Inferior parietal cortex (tissue), 1 donor: ENCODE measurements at regions not wholly inside any gene's neighbourhood (a gene's known extent, or its start where the extent isn't known, plus 50 kb on each side); places are given as distances from the start of the nearest gene placed in this dataset.
"Not testable (repeated sequence)": the region's sequence is repeated elsewhere in the genome, so short reads cannot be mapped to it uniquely, and the experiment has no call there.

Source experiments
- DNase-seq: peaks from one replicate; pipeline ENCODE4 v3.0.0-alpha.2; 2016; ENCODE audit errors: extremely low spot score

GRCh38 chr6:72533606-72534005, 88.3 kb upstream of the KCNQ5 start:
- DNase-seq: no peak

GRCh38 chr6:72534236-72534635, 87.6 kb upstream of the KCNQ5 start:
- DNase-seq: no peak

- DNase-seq: no peak
Observed at GRCh38 chr6:72535124-72535523, 86.7 kb upstream of the KCNQ5 start.

- DNase-seq: no peak
Observed at GRCh38 chr6:72547020-72547419, 74.8 kb upstream of the KCNQ5 start.

- no peak for DNase-seq
Observed at GRCh38 chr6:72551470-72551869, 70.4 kb upstream of the KCNQ5 start.

DNA sequence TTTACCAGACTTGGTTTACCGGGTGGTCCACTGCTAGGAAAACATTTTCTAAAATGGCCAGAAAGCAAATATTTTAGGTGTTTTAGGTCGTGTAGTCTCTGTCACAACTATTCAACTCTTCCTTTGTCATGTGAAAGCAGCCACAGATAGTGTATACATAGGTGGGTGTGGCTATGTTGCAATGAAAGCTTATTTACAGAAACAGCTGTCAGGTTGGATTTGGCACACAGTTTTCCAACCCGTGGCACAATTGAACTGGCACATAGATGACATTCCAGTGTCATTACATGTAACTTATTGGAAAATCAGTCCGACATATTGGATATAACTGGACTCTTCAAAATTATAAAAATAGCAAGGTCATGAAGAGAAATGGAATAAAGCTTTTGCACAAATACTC, 68.9 kb upstream of the KCNQ5 start:
- DNase-seq: no peak

DNA sequence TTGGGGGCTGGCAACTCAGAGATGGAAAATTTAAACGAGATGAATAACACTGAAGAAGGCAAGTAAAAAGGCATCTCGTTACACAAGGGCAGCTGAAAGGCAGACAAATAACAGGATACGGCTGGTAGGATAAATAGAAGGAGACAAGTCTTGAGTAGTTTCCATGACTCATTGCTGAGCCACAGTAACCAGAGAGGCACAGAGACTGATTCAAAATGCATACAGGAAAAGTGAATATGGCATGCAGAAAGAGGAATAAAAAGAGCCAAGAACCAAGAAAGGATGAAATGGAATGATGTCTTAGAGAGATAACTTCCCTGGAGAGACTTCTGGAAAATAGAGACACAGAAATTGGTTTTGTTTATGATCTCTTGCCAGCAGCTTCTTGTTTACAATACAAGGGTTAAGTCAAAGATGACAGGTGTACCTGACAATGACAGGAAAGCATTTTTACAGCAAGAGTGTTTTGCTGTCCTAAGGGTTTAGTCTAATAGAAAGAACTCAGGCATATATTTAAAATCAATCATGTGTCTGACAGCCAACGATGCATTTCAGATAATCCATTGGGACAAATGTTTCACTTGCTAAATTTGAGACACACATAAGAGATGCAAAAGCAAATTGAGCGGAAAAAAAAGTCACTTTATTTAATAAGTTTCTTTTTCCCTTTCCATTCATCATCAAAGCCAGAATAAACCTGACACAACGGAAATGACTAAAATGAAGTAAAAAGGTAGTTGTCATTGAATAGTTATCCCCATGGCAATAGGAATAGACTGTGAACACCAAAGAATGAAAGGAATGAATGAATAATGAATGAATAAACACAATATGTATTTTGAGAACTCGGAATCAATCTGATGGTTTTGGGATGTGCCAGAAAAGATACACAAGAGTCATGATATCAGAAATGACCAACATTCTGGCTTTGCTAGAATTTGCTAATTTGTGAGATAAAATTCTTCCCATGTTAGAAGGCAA, 68.0 kb upstream of the KCNQ5 start:
- no peak for DNase-seq

GRCh38 chr6:72554761-72555221, 67.1 kb upstream of the KCNQ5 start:
- no peak for DNase-seq

DNA sequence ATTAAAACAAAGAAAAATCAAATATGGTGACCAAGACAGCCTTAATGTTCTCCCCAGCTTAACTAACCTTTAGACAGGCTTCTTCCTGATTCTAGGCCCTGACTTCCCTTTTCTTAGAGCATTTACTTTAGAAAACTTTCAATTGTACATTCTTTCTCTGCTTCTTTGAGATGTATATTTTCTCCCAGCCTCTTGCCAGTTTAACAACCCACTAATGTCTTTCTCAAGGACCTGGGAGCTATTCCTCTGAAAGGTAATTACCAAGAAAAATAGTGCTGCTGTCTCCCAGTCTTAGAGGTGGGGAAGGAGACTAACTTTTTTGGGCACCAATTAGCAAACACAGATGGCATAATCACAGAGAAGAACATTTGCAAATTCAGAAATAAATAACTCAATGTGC, 62.8 kb upstream of the KCNQ5 start:
- DNase-seq: no peak

- no peak for DNase-seq
Observed at GRCh38 chr6:72559555-72559954, 62.3 kb upstream of the KCNQ5 start.

GRCh38 chr6:72560721-72561593, 60.9 kb upstream of the KCNQ5 start:
- DNase-seq: peak; percentile 42

- no peak for DNase-seq
Observed at GRCh38 chr6:72561629-72562028, 60.2 kb upstream of the KCNQ5 start.

DNA sequence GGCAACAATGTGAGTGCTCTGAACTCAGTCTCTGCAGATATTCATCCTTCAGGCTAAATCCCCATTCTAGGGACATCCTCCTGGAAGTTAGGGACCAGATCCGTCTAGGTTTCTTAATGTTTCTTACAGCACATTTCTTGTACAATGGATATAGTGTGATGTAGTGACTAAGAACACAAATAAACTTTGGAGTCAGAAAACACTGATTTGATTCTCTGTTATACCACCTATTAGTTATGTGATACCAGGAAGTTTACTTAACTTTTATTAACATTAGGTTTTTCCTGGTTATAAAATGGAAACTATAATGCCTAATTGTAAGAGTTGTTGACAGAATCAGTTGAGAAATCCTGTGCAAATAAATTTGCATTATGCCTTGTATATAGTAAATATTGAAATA, 57.6 kb upstream of the KCNQ5 start:
- DNase-seq: no peak

GRCh38 chr6:72571993-72572392, 49.9 kb upstream of the KCNQ5 start:
- not testable (repeated sequence) for DNase-seq
